Activated CD8-positive, alpha-beta memory T cell treated with anti-CD3 and anti-CD28 coated beads, Interleukin-2, amount 50 U/mL, for 4 hours (primary cell): ENCODE measurements at regions not wholly inside any gene's neighbourhood (a gene's known extent, or its start where the extent isn't known, plus 50 kb on each side); places are given as distances from the start of the nearest gene placed in this dataset.
A peak's percentile ranks its signal among the peaks of the same experiment; 100 is the strongest.
"Not testable (repeated sequence)": the region's sequence is repeated elsewhere in the genome, so short reads cannot be mapped to it uniquely, and the experiment has no call there.

Experiments
- DNase-seq: peaks from one replicate; pipeline ENCODE4 v3.0.0-alpha.2; 2020

- no peak for DNase-seq
Observed at GRCh38 chr2:195342061-195342460, 315.0 kb upstream of the SLC39A10 start.

GRCh38 chr2:195338856-195339255 lies 318.2 kb upstream of the SLC39A10 start:
- DNase-seq, result no peak

GRCh38 chr2:195337597-195337996 lies 319.4 kb upstream of the SLC39A10 start:
- DNase-seq, result no peak

- DNase-seq, result no peak
Observed at GRCh38 chr2:195333869-195334268, 323.2 kb upstream of the SLC39A10 start.

GRCh38 chr2:195331966-195332365 lies 325.1 kb upstream of the SLC39A10 start:
- no peak for DNase-seq

GRCh38 chr2:195331129-195331528 lies 325.9 kb upstream of the SLC39A10 start:
- DNase-seq, result no peak

- DNase-seq, result no peak
Observed at GRCh38 chr2:195330513-195330956, 326.5 kb upstream of the SLC39A10 start.

GRCh38 chr2:195329784-195330183 lies 327.2 kb upstream of the SLC39A10 start:
- DNase-seq, result not testable (repeated sequence)

- no peak for DNase-seq
Observed at GRCh38 chr2:195326537-195326936, 330.5 kb upstream of the SLC39A10 start.

GRCh38 chr2:195322324-195322723 lies 334.7 kb upstream of the SLC39A10 start:
- DNase-seq, result no peak

GRCh38 chr2:195320413-195320973 lies 336.5 kb upstream of the SLC39A10 start:
- no peak for DNase-seq

GRCh38 chr2:195319548-195320412 lies 337.2 kb upstream of the SLC39A10 start:
- DNase-seq, result no peak

GRCh38 chr2:195319112-195319460 lies 337.9 kb upstream of the SLC39A10 start:
- no peak for DNase-seq

GRCh38 chr2:195318440-195319111 lies 338.4 kb upstream of the SLC39A10 start:
- peak; percentile 30 for DNase-seq

GRCh38 chr2:195317550-195317949 lies 339.5 kb upstream of the SLC39A10 start:
- DNase-seq, result no peak

GRCh38 chr2:195316486-195316885 lies 340.5 kb upstream of the SLC39A10 start:
- DNase-seq, result no peak

GRCh38 chr2:195313962-195314361 lies 343.1 kb upstream of the SLC39A10 start:
- no peak for DNase-seq

GRCh38 chr2:195312662-195313061 lies 344.4 kb upstream of the SLC39A10 start:
- DNase-seq, result no peak

- DNase-seq, result no peak
Observed at GRCh38 chr2:195308163-195308562, 348.9 kb upstream of the SLC39A10 start.

- no peak for DNase-seq
Observed at GRCh38 chr2:195307751-195308150, 349.3 kb upstream of the SLC39A10 start.

- no peak for DNase-seq
Observed at GRCh38 chr2:195304310-195304709, 352.7 kb upstream of the SLC39A10 start.

- DNase-seq, result no peak
Observed at GRCh38 chr2:195300631-195301030, 356.4 kb upstream of the SLC39A10 start.

GRCh38 chr2:195299600-195299999 lies 357.4 kb upstream of the SLC39A10 start:
- no peak for DNase-seq

- DNase-seq, result no peak
Observed at GRCh38 chr2:195296490-195296889, 360.5 kb upstream of the SLC39A10 start.
